PC-3 (cell line): ENCODE measurements at regions not wholly inside any gene's neighbourhood (a gene's known extent, or its start where the extent isn't known, plus 50 kb on each side); places are given as distances from the start of the nearest gene placed in this dataset.
"Not testable (repeated sequence)": the region's sequence is repeated elsewhere in the genome, so short reads cannot be mapped to it uniquely, and the experiment has no call there.

Source experiments
- ATAC-seq: fragments of 200-7000 bp; cut with Tn5 transposase; 2 replicates; pipeline ENCODE4 v1.9.1; 2020; ENCODE audit warnings: mild to moderate bottlenecking, moderate library complexity
- BruUV-seq: library from RNA; stranded (reverse); fragments of 400-500 nt; replicated peaks from 2 replicates; lab custom pipeline; 2021; lab: Mats Ljungman, UMichigan
- CTCF ChIA-PET: fragments of 300-600 bp; sonication (Branson Sonifier 250); formaldehyde crosslinking; loops from one replicate; lab custom pipeline; 2022; ENCODE audit warnings: antibody characterized with exemption; lab: Charles Lee
- POLR2A ChIA-PET: fragments of 300-600 bp; sonication (Branson Sonifier 250); formaldehyde crosslinking; loops from one replicate; lab custom pipeline; 2022; ENCODE audit warnings: antibody characterized with exemption; ENCODE audit not compliant: unreplicated experiment; lab: Charles Lee
- DNase-seq: peaks from one replicate; pipeline ENCODE4 v3.0.0-alpha.2; 2015
- H2AFZ ChIP-seq: fragments of 300-600 bp; sonication (generic); 2 replicates; pipeline ENCODE4 v1.6.0; 2016; ENCODE audit warnings: antibody characterized with exemption, low read length
- H3F3A ChIP-seq: fragments of 300-600 bp; sonication (generic); one replicate; pipeline ENCODE4 v1.6.0; 2017; ENCODE audit warnings: antibody characterized with exemption, low read length, control low read depth, mild to moderate bottlenecking; ENCODE audit not compliant: unreplicated experiment
- H3K27ac ChIP-seq: fragments of 300-600 bp; sonication (generic); 2 replicates; pipeline ENCODE4 v1.5.1; 2016; ENCODE audit warnings: mild to moderate bottlenecking, low read length
- H3K27me3 ChIP-seq: fragments of 300-600 bp; sonication (generic); 2 replicates; pipeline ENCODE4 v1.6.1; 2016; ENCODE audit warnings: low read length, mixed read lengths
- H3K36me3 ChIP-seq: fragments of 300-600 bp; sonication (generic); 2 replicates; pipeline ENCODE4 v1.6.1; 2016; ENCODE audit warnings: low read depth, mixed run types, low read length, mixed read lengths
- H3K4me1 ChIP-seq: fragments of 300-600 bp; sonication (generic); 2 replicates; pipeline ENCODE4 v1.5.1; 2016; ENCODE audit warnings: low read length; ENCODE audit not compliant: insufficient read depth
- H3K4me2 ChIP-seq: fragments of 300-600 bp; sonication (generic); 2 replicates; pipeline ENCODE4 v1.6.0; 2016; ENCODE audit warnings: low read length
- H3K4me3 ChIP-seq: fragments of 300-600 bp; sonication (generic); 2 replicates; pipeline ENCODE4 v1.5.1; 2016; ENCODE audit warnings: mild to moderate bottlenecking, low read length, mixed read lengths
- H3K79me2 ChIP-seq: fragments of 300-600 bp; sonication (generic); 2 replicates; pipeline ENCODE4 v1.6.1; 2017; ENCODE audit warnings: low read length, mixed read lengths
- H3K9ac ChIP-seq: fragments of 300-600 bp; sonication (generic); 2 replicates; pipeline ENCODE4 v1.6.0; 2016; ENCODE audit warnings: mild to moderate bottlenecking, low read length
- H3K9me2 ChIP-seq: fragments of 300-600 bp; sonication (generic); replicated peaks from 2 replicates; pipeline ENCODE4 v1.6.1; 2016; ENCODE audit warnings: mixed run types, low read length, mixed read lengths
- H3K9me3 ChIP-seq: fragments of 300-600 bp; sonication (generic); 2 replicates; pipeline ENCODE4 v1.6.1; 2016; ENCODE audit warnings: low read length, mixed read lengths
- H4K20me1 ChIP-seq: fragments of 300-600 bp; sonication (generic); 2 replicates; pipeline ENCODE4 v1.6.1; 2016; ENCODE audit warnings: low read length, mixed read lengths
- EZH2 ChIP-seq: fragments of 300-600 bp; sonication (generic); IDR thresholded peaks from one replicate; pipeline ENCODE4 v1.6.1; 2017; ENCODE audit warnings: antibody characterized with exemption, mild to moderate bottlenecking, low read length; ENCODE audit not compliant: unreplicated experiment
- EZH2phosphoT487 ChIP-seq: fragments of 300-600 bp; sonication (generic); IDR thresholded peaks from 2 replicates; pipeline ENCODE4 v1.6.1; 2018; ENCODE audit warnings: mild to moderate bottlenecking, antibody characterized with exemption, low read length, borderline replicate concordance
- intact Hi-C: fragments of 100-400 bp; cut with micrococcal nuclease; formaldehyde crosslinking; loops from 2 replicates; pipeline ENCODE4 v1.9.0; 2023
- TF ChIP-seq, protein P1 (sequence below): fragments of 300-600 bp; sonication (generic); conservative IDR thresholded peaks from 2 replicates; pipeline ENCODE4 v1.5.1; 2017; ENCODE audit warnings: antibody characterized with exemption, low read depth, mild to moderate bottlenecking, low read length

DNA sequence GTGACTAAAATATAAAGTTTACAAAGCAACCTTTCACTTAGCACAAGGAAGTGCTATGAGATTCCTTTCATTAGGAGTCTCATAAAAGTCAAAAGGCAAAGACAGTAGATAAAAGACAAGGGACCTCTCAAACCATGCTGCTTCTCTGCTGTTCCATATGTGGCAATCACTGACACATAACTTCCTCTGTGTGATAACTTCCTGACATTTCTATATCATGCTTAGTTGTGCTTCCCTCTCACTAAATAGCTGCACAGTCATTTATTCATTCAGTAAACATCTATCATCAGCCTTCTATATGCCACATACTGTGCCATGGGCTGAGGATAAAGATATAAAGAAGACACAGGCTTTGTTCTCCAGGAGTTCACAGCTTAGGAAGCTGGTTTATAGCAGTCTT, 214.8 kb upstream of the GRIK2 start:
- H3F3A ChIP-seq, result no peaks in the 10 kb centered on the region
- no peak overlapping the region for H3K27ac ChIP-seq
- no peaks in the 10 kb centered on the region for H3K27me3 ChIP-seq
- no peak overlapping the region for H3K9ac ChIP-seq
- H4K20me1 ChIP-seq, result no peaks in the 10 kb centered on the region
- ChIA-PET POLR2A (no interaction called here), CTCF (no interaction called here)
- H3K36me3 ChIP-seq, result no peaks in the 10 kb centered on the region
- no peaks in the 10 kb centered on the region for H3K4me1 ChIP-seq
- peak; percentile 2 for DNase-seq
- no peaks in the 10 kb centered on the region for H3K79me2 ChIP-seq
- no peak overlapping the region for H3K4me3 ChIP-seq
- no peaks in the 10 kb centered on the region for H3K9me2 ChIP-seq
- H3K4me2 ChIP-seq, result no peak overlapping the region
- TF ChIP-seq EZH2phosphoT487, result no peak
- TF ChIP-seq, protein P1, sequence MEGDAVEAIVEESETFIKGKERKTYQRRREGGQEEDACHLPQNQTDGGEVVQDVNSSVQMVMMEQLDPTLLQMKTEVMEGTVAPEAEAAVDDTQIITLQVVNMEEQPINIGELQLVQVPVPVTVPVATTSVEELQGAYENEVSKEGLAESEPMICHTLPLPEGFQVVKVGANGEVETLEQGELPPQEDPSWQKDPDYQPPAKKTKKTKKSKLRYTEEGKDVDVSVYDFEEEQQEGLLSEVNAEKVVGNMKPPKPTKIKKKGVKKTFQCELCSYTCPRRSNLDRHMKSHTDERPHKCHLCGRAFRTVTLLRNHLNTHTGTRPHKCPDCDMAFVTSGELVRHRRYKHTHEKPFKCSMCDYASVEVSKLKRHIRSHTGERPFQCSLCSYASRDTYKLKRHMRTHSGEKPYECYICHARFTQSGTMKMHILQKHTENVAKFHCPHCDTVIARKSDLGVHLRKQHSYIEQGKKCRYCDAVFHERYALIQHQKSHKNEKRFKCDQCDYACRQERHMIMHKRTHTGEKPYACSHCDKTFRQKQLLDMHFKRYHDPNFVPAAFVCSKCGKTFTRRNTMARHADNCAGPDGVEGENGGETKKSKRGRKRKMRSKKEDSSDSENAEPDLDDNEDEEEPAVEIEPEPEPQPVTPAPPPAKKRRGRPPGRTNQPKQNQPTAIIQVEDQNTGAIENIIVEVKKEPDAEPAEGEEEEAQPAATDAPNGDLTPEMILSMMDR, result no peak
- TF ChIP-seq EZH2, result no peak
- ATAC-seq, result no peak
- BruUV-seq, result no TSS peak
- no peaks in the 10 kb centered on the region for H3K9me3 ChIP-seq
- intact Hi-C loops, result no loop called here
- H2AFZ ChIP-seq, result no peak overlapping the region

DNA sequence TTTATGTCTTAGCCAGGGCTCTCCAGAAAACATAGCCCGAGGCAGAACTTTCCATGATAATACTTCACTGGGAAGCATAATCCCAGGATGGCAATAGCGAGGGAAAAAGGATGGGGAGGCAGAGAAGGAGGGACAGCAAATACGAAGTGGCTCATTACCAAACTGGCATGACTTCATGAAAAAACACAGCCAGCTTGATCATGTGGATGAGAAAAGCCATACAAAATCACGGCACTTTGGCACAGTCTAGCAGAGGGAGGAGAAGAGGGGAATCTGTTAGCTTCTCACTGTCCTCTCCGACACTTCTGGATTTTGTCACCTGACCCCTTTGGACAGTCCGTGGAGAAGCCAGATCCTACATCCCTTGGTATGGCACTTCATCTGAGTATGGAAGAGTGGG, 212.5 kb upstream of the GRIK2 start:
- H3K9ac ChIP-seq, result no peak overlapping the region
- H3K4me1 ChIP-seq, result no peaks in the 10 kb centered on the region
- H3K9me3 ChIP-seq, result no peaks in the 10 kb centered on the region
- H3K27me3 ChIP-seq, result no peaks in the 10 kb centered on the region
- DNase-seq (no peak), ATAC-seq (no peak)
- TF ChIP-seq, protein P1, result no peak
- no peak for TF ChIP-seq EZH2
- no peak for TF ChIP-seq EZH2phosphoT487
- ChIA-PET CTCF (no interaction called here), POLR2A (no interaction called here)
- no peaks in the 10 kb centered on the region for H3K79me2 ChIP-seq
- H3K36me3 ChIP-seq, result no peaks in the 10 kb centered on the region
- no peak overlapping the region for H3K27ac ChIP-seq
- H3K4me3 ChIP-seq, result no peak overlapping the region
- intact Hi-C loops, result no loop called here
- no peak overlapping the region for H3K4me2 ChIP-seq
- no TSS peak for BruUV-seq
- H3K9me2 ChIP-seq, result no peaks in the 10 kb centered on the region
- no peaks in the 10 kb centered on the region for H4K20me1 ChIP-seq
- no peaks in the 10 kb centered on the region for H3F3A ChIP-seq
- no peak overlapping the region for H2AFZ ChIP-seq

DNA sequence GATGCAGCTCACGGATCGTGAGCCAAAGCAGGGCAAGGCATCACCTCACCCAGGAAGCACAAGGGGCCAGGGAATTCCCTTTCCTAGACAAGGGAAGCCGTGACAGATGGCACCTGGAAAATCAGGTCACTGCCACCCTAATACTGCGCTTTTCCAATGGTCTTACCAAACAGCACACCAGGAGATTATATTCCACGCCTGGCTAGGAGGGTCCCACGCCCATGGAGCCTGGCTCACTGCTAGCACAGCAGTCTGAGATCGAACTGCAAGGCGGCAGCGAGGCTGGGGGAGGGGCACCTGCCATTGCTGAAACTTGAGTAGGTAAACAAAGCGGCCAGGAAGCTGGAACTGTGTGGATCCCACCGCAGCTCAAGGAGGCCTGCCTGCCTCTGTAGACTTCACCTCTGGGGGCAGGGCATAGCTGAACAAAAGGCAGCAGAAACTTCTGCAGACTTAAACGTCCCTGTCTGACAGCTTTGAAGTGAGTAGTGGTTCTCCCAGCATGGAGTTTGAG, 205.2 kb upstream of the GRIK2 start:
- H3K27ac ChIP-seq, CTCF ChIA-PET, H3K4me1 ChIP-seq, H3K9me2 ChIP-seq, H3K9me3 ChIP-seq, BruUV-seq, H3F3A ChIP-seq, DNase-seq, H3K4me3 ChIP-seq, H3K27me3 ChIP-seq, H3K4me2 ChIP-seq, H2AFZ ChIP-seq, H3K79me2 ChIP-seq, H4K20me1 ChIP-seq, ATAC-seq, intact Hi-C loops, H3K9ac ChIP-seq, POLR2A ChIA-PET, H3K36me3 ChIP-seq: not testable (repeated sequence)
